NCI-H2196 treated with DMSO at 0.1 percent for 48 hours (cell line): ENCODE measurements at regions not wholly inside any gene's neighbourhood (a gene's known extent, or its start where the extent isn't known, plus 50 kb on each side); places are given as distances from the start of the nearest gene placed in this dataset.

ENCODE experiments used
- DNase-seq: peaks from one replicate; lab custom pipeline; 2025; ENCODE audit not compliant: unreplicated experiment; lab: John Stamatoyannopoulos, UW

DNA sequence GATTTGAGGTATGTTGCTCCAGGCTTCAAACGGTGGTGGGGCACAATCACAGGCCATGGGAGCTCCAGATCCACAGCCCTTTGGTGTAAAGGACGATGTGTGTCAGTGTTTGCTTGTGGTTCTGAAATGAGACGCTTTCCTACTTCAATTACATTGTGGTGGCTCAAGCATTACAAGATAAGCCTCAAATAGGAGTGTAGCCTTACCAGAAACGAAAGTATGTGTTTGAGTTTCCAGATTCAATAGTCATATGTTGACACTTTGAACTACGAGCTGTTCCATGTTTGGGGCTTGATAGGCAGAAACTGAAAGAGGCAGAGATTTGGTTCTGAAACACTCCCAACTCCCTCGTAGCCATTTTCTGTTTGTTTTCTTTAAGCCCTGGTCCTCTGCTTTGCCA, 187.1 kb downstream of the MYLK4 start:
- DNase-seq, result no peak

DNA sequence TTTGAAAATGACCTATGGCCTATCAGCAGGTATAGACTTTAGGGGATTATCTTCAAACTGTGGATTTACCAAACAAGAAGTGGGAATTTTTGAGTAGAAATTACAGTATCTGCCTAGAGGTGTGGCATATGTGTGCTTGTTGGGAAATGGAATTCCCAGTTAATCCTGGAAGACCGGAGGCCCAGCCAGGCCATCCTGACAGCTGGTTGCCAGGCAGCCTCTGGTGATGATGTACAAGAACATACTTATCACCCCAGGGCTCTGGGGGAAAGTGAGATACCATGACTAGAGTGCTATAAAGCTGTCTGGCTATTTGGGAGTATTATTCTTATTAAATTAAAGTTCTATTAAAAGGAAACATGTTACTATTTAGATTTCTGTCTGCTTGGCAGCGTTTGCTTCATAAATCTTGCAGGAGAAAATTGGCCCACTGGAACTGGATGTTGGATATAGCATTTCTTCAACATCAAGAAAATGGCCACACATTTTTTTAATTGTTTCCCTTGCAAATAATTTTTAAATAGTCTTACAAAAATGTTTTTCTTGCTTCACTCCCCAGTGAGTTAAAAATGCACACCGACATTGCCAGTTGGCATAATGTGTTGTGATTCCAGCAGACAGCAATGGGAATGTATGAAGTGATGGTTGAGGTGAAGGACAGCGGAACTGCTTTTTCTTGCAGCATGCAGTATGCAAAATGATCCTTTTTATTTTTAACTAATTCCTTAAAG, 187.8 kb downstream of the MYLK4 start:
- DNase-seq, result no peak

DNA sequence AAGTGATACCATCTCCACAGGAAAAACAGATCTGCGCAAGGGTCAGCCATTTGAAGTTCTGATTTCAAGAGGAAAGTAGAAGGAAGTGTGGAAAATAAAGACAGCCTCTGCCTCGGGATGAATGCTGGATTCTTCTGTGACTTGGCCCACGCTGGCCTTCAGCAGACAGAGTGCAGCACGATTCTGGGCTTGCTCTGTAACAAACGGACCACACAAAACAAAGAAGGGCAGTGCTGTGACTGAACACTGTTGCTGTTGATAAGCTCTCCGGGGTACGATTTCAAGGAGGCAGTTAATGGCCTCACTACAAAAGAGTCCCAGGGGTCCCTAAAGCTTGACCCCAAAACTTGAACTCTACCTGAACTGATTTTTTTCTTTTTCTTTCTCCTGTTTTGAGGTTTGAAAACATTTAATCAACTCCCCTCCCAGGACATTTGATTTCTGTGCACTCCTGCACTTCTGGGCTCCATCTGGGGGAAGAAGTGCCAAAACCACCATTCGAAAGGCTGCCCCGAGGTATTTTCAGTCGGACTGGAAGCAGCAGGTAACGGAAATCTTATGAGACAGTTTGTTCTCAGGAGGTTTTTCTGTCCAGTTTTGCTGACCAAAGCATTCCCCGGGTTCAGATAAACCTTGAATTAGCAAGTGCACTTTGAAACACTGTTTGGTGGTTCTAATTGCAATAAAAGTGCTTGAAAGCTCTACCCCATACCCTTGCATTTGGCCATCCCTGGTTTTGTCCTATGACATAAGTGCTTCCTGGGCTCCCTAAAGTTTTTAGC, 189.6 kb downstream of the MYLK4 start:
- DNase-seq, result no peak

DNA sequence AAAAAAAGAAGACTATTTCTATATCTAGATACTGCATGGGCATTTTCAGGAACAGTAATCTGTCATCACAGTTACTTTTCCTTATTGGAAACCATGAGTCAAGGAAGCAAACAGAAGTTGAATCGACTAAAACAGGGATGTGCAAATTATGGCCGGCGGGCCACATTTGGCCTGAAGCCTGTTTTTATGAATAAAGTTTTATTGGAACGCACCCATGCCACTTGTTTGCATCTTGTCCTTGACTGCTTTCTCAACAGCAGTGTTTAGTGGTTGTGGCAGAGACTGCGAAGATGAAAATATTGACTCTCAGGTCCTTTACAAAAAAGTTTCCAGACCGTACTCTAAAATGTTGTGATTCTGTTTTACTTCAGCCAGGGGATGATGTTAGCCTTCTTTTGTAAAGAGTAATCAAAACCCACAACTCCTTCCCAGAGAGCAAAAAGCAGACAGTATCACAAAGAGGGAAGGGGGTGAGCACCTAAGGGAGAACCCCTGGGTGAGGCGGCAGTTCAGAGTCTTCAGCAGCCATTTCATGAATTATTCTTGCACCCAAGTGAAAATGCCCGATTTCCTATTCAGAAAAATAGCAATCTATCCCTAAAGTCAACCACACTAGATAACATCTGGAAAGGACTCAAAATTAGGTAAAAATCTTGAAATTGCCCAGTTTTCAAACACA, 190.4 kb downstream of the MYLK4 start:
- no peak for DNase-seq

DNA sequence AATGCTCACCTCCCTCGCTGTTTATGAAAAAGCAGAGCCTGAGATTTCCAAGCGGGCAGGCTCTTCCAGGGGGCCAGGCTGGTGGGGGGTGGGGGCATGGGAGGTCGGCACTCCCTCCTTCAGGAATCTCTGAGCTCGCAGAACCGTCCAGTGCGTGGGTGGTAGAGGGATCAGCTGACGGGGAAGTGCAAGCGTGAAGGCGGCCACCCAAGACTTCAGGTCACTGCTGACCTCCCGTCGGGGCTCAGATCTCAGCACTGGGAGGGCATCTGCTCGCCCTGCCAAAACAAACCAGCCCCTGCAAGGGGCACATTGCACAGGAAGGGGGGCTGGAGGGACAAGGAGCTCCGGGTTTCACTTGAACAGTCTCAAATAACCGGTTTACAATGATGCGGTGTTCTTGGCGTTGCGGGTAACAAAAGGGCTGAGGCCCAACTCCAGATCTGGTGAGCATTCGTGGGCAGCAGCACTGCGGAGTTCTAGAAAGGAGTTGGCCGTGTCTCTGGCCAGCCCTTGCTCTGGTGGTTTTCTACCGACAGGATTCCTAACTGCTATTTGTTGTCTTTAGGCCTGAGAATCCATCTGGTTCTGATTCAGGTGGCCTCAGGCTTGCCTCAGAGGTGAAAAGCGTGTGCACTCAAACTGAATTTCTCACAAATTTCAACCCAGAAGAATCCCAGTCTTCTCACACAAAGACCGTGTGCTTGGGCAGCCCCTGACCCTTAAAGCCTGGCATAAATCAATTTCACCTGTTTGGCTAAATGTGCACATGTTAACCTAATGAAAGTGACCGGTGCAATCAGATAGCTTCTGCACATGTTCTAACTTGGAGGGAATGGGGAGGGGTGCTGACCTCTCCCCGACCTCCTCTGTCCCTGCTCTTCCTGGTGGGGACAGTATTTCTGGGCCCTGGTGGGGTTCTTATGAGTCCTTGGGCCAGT, 191.6 kb downstream of the MYLK4 start:
- no peak for DNase-seq

DNA sequence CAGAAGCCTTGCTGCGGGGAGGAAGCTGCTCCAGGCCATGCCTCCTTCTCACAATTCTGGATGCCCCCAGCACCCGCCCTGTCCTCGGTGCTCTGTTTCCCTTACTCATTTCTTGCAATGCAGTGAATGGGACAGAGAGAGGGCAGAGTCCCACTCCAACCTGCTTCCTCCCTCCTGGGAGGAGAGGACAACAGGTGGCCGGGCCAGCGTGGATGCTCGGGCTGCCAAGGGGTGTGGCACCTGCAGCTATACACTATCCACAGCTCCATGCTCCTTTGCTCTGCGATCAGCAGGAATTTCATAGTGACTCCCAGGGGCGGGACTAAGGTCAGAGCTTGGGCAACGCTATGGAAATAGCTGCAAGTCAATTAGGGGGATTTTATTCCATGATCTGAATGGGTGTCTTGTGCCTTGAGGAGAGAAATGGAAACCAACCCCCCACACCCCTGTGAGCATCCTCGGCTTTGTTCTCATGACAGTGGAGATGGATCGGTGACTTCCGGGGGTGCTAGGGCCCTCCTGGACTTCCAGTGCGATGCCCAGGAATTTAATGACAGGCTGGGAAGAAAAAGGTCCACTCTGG, 192.5 kb downstream of the MYLK4 start:
- DNase-seq, result no peak

DNA sequence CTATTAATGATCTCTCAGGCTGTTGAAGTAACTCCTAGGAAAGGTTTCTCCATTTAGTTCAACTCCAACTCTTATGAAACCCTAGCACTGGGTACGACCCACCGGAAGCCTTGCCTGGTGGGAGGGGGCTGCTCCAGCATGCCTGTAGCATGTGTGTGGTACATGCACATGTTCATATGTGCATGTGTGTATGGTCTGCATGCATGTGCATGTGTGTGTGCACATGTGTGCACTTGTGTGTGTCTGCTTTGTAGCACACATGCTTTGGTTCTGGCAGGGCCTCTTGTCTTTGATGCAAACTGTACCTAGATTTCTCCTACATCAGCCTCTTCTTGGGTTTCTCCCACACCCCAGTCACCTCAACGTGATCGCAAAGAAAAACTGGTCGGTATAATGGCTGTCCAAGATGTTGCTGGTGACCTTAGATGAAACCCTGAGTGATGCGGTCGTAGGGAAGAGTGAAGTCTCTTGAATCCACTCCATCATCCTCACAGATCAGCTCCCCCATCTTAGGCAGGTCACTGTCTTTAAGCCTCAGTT, 193.5 kb downstream of the MYLK4 start:
- no peak for DNase-seq

DNA sequence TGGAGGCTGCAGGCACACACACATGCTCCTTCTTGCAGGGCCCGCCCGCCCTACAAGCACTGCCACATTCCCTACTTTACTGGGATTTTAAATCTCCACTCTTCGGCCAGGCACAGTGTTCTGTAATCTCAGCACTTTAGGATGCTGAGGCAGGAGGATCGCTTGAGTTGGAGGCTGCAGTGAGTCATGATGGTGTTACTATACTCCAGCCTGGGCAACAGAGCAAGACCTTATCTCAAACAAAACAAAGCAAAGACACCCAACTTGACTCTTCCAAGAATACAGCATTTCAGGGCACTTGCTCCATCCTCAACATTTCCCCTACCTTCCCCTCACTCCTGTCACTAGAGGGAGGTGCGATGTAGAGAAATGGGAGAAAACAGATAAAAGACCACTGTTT, 194.0 kb downstream of the MYLK4 start:
- DNase-seq, result no peak

DNA sequence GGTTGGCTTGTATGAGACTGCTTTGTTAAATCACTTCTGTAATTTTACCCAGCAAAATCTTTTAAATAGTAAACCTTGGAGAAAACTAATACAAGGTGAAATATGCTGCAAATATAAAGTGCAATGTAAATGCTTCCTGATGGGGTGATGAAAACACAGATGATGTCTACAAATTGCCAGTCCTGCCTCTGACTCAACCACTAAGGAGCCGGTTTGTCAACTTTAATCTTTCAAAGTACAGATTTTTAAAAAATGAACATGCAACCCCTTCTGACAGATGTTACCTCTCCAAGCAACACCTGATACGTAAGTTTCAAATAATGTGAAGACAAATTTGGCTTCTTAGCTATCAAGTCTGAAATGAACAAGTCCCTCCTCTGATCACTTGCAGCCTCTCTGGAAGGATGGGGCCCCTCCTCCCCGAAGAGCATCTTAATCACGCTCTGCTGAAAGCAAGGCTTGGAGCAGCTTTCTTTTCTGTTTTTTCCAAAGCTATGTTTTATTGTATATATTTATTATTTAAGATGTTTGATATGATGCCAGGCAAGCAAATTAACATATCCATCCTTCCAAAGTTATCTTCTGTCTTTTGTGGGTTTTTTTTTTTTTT, 196.0 kb downstream of the MYLK4 start:
- no peak for DNase-seq

DNA sequence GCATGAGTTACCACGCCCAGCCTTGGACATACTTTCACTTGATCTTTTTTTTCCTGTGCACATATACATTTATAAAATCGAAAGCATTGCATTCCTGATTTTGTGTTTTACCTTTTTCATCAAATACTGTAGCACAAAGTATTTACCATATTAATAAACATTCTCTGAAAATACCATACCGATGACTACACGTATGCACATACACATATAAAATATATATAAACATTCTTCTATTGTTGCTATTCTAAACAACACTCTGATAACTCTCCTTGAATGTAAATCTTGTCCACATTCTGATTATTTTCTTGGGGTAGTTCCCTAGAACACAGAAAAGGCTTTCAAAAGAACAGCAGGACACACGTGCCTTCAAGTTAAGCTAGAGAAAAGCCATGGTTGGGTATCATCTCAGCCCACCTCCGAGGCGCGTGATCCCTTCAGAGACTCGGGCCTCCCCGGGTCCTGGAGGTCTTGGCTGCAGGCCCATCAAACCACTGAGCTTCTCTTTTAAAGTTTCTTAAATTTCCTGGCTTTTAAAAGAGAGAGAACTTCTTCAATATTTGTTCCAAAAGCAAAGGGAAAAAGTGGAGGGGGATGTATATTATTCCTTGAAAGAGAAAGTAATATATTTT, 198.1 kb downstream of the MYLK4 start:
- no peak for DNase-seq

DNA sequence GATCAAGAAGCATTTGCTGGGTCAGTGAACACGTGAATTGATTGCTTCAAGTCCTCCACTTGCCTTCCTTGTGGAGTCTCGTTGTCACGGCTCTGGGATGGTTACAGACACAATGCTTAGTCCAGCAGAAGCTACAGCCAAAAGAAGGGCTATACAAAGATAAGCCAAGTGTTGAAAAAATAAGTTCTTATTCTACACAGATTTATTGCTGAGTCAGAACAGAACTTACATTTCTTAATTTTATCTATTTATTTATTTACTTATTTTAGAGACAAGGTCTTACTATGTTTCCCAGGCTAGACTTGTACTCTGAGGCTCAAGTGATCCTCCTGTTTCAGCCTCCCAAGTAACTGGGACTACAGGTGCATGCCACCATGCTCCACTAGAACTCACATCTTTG, 199.0 kb downstream of the MYLK4 start:
- DNase-seq, result no peak

DNA sequence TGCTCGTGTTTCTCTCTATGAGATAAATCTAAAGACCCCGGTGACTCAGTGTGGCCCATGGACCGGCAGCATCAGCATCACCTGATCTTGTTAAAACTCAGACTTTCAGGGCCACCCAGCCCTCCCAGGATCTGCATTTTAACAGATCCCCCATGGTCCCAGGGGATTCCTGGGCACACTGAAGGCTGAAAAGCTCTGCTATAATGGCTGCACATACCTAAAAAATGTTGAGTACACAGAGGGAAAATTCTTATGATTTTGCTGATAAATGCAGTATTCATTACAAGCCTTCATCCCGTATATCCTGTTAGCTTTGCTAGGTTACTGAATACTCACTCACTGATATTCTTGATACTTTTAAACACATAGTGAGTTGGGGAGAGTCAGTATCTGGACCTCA, 200.5 kb downstream of the MYLK4 start:
- DNase-seq, result no peak

DNA sequence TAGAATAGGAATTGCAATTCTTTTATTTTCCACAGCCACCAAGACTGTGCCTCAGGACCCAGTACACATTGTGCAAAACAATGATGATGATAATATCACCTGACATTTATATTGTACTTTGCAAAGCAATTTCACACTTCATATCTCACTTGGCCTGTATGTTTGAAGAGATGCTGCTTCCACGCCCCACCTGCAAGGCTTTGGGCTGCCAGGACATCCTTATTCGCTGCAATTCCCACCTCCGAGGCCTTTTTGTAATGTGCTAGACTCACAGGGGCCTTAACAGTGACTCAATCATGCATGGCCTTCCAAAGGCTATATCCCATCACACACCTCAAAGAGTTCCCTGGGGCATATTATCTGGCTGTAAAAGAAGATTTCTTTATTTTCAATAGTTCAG, 200.9 kb downstream of the MYLK4 start:
- DNase-seq, result no peak

DNA sequence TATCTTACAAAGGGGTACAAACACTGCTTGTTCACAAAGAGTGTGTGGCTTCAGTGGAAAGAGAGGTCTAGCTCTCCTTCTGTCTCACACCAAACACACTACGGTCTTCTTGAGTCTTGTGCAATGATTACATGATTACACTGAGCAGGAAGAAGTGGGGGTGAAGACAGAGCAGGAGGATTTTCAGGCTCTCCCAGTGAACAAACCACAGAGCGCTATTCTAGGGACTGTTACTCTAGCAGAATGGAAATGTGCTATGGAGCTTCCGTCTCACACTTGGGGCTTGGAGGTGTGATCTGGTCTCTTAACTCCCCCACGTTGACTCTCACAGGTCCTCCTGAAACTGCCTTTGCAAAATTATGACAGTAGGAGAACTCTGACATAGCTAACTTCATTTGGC, 203.4 kb downstream of the MYLK4 start:
- no peak for DNase-seq

DNA sequence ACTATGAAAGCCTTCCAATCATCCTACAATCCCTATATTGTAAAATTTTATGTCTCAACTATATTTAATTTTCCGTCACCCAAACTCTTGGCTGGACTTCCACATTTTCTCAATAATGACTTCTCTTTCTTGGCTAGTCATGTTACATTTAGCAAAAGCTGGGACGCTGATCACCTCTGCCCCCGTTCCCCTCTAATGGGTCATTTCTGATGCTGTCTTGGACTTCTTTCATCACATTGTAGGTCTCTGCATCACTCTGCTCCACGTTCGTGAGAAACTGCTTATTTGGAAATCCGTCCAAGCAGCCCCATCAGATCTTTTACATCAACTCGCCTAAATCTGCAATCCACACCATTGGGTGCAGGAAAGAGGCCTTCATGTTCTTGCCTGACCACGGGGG, 203.8 kb downstream of the MYLK4 start:
- no peak for DNase-seq

DNA sequence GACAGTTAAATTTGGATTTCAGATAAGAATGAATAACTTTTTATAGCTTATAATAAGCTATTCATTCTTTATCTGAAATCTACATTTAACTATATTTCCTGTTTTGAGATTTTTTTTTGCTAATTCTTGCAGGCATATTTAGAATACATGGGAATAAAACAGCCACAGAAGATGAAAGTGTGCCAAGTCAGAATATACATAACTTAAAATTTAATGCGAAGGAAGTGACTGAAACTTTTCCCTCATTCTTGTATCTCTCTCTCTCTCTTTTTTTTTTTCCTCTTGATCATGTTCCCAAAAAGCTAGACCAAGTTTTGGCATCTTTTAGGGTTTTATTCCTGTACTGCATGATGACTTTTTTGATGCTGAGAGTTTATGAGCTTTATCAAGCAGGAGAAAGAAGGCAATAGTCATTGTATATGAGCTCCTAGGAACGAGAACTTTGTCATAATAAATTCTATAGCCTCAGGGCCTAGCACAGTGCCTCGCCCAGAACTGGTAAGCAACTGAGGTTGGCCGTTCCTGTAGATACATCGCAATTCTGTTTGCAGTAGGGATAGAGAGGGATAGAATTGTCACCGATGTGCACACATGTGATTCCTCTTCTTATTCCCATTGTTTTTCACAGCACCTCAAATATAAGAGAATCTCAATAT, 205.2 kb downstream of the MYLK4 start:
- no peak for DNase-seq

DNA sequence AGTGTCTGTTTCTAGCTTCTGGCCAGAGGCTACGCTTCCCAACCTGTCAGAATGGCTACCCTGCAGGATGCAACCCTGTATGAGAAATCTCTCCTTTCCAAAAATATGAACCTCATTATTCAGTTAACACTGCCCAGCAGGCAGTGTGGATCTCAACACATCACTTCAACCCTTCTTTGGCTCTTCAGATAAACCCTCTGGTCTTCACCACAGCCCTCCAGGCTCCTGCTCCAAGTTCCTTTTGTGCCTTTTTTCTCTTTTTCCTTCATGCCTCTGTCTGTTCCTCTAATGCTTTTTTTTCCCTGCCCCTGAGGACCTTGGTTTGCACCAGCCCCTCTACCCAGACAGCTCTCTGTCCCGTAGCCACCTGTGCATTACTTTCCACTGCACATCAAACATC, 207.4 kb downstream of the MYLK4 start:
- no peak for DNase-seq

DNA sequence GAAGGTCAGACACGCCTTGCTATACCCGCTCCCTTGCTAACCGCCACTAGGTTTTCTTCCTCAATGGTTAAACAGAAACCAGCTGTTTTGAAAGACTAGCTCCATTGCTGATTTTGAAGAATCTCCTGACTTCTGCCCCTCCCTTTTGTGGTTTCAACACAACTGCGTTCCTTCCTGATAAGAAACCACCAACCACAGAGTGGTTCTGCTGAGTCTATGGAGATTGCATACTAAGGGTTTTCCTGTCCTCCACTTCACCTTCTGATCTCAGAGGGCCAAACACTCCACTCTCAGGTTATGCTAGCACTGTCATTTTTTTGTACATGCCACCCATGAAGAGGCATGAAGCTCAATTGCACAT, 207.9 kb downstream of the MYLK4 start:
- DNase-seq, result no peak
